Endothelial cell of umbilical vein (primary cell): ENCODE measurements at regions not wholly inside any gene's neighbourhood (a gene's known extent, or its start where the extent isn't known, plus 50 kb on each side); places are given as distances from the start of the nearest gene placed in this dataset.

Experiments used
- BruUV-seq: library from RNA; stranded (reverse); fragments of 400-500 nt; replicated peaks from 2 replicates; lab custom pipeline; 2021; lab: Mats Ljungman, UMichigan
- CTCF ChIA-PET: fragments of 300-600, 350-600 bp; sonication (Branson Sonifier 250); formaldehyde crosslinking; loops from one replicate; lab custom pipeline; 2021; ENCODE audit warnings: antibody characterized with exemption, inconsistent platforms; lab: Charles Lee
- POLR2A ChIA-PET: fragments of 300-600, 350-600 bp; sonication (Branson Sonifier 250); formaldehyde crosslinking; loops from one replicate; lab custom pipeline; 2021; ENCODE audit warnings: antibody characterized with exemption, inconsistent platforms; lab: Charles Lee
- DNase-seq: peaks from one replicate; pipeline ENCODE4 v3.0.0-alpha.2; 2011; ENCODE audit warnings: low read depth, low spot score
- FAIRE-seq: peaks from 2 replicates; lab custom pipeline; 2011; peaks lifted over from hg19 to GRCh38; lab: Jason Lieb, UNC
- H2AFZ ChIP-seq: 2 replicates; pipeline ENCODE4 v1.6.0; 2012; ENCODE audit warnings: low read depth, low read length, control low read depth, inconsistent platforms
- H3K27ac ChIP-seq: 2 replicates; pipeline ENCODE4 v1.5.1; 2011; ENCODE audit warnings: low read depth, mild to moderate bottlenecking, control low read depth, low read length, moderate library complexity; ENCODE audit not compliant: insufficient read depth
- H3K27me3 ChIP-seq, 2 experiments: 2 replicates each; pipeline versions ENCODE4 v1.6.0 to v1.6.1; 2011; ENCODE audit warnings: low read length in 2 of 2, mixed read lengths in 1 of 2; ENCODE audit not compliant: control insufficient read depth in 2 of 2, insufficient read depth in 2 of 2
- H3K36me3 ChIP-seq, 2 experiments: 2 replicates in 1 of 2; 3 replicates in 1 of 2; pipeline ENCODE4 v1.5.1; 2011; ENCODE audit warnings: low read length in 2 of 2, mild to moderate bottlenecking in 1 of 2, moderate library complexity in 1 of 2; ENCODE audit not compliant: control insufficient read depth in 2 of 2, insufficient read depth in 2 of 2; ENCODE audit errors: extremely low read depth in 1 of 2
- H3K4me1 ChIP-seq: 3 replicates; pipeline ENCODE4 v1.5.1; 2011; ENCODE audit warnings: mild to moderate bottlenecking, low read length; ENCODE audit not compliant: control insufficient read depth, insufficient read depth; ENCODE audit errors: extremely low read depth
- H3K4me2 ChIP-seq: 2 replicates; pipeline ENCODE4 v1.6.1; 2011; ENCODE audit warnings: low read length, control low read depth, mixed read lengths; ENCODE audit not compliant: insufficient read depth
- H3K4me3 ChIP-seq, 3 experiments: fragments of 200-600 bp in 1 of 3; sonication (generic), shearing (Covaris generic) in 1 of 3; replicated peaks in 1 of 3; 2 replicates each; pipeline ENCODE4 v1.5.1; 2011 to 2016; ENCODE audit warnings: control low read depth in 3 of 3, low read length in 3 of 3, mild to moderate bottlenecking in 2 of 3, inconsistent platforms in 1 of 3, low read depth in 1 of 3, moderate library complexity in 1 of 3; ENCODE audit not compliant: insufficient read depth in 1 of 3
- H3K79me2 ChIP-seq: 2 replicates; pipeline ENCODE4 v1.6.0; 2012; ENCODE audit warnings: low read length, inconsistent platforms; ENCODE audit not compliant: control insufficient read depth, insufficient read depth
- H3K9ac ChIP-seq: replicated peaks from 2 replicates; pipeline ENCODE3; 2011; ENCODE audit warnings: low read length, control low read depth; ENCODE audit not compliant: insufficient read depth; ENCODE audit errors: extremely low read depth
- H3K9me1 ChIP-seq: replicated peaks from 3 replicates; pipeline ENCODE4 v1.6.0; 2011; ENCODE audit warnings: mild to moderate bottlenecking, low read length; ENCODE audit not compliant: control insufficient read depth, insufficient read depth; ENCODE audit errors: extremely low read depth
- H3K9me3 ChIP-seq: replicated peaks from 2 replicates; pipeline ENCODE4 v1.5.1; 2012; ENCODE audit warnings: low read length, inconsistent platforms; ENCODE audit not compliant: control insufficient read depth, insufficient read depth
- H4K20me1 ChIP-seq: replicated peaks from 2 replicates; pipeline ENCODE3; 2011; ENCODE audit warnings: mild to moderate bottlenecking, low read length; ENCODE audit not compliant: control insufficient read depth, insufficient read depth; ENCODE audit errors: extremely low read depth
- CTCF ChIP-seq, 2 donors: IDR thresholded peaks; 1 replicate in 1 of 2; 2 replicates in 1 of 2; pipeline ENCODE4 v1.5.1; 2011; ENCODE audit warnings: low read length in 2 of 2, mild to moderate bottlenecking in 2 of 2, moderate library complexity in 2 of 2, control low read depth in 1 of 2, inconsistent platforms in 1 of 2, low read depth in 1 of 2; ENCODE audit not compliant: insufficient read depth in 1 of 2; ENCODE audit errors: extremely low read depth in 1 of 2
- EZH2 ChIP-seq: IDR thresholded peaks from 2 replicates; pipeline ENCODE4 v1.6.1; 2012; ENCODE audit warnings: borderline replicate concordance, low read depth, mild to moderate bottlenecking, moderate library complexity, low read length, inconsistent platforms; ENCODE audit not compliant: severe bottlenecking
- FOS ChIP-seq: IDR thresholded peaks from 2 replicates; pipeline ENCODE4 v1.6.1; 2011; ENCODE audit warnings: mild to moderate bottlenecking, low read length, moderate library complexity, borderline replicate concordance; ENCODE audit not compliant: insufficient read depth
- GATA2 ChIP-seq: IDR thresholded peaks from 2 replicates; pipeline ENCODE4 v1.7.0; 2011; ENCODE audit warnings: low read depth, mild to moderate bottlenecking, moderate library complexity, mixed read lengths, low read length; ENCODE audit not compliant: insufficient read length, insufficient read depth
- JUN ChIP-seq: IDR thresholded peaks from 2 replicates; pipeline ENCODE4 v1.6.1; 2011; ENCODE audit warnings: borderline replicate concordance, low read depth; ENCODE audit not compliant: insufficient read length, insufficient read depth
- MYC ChIP-seq: IDR thresholded peaks from one replicate; pipeline ENCODE4 v1.6.1; 2011; ENCODE audit warnings: mild to moderate bottlenecking, low read depth, low read length
- POLR2A ChIP-seq: IDR thresholded peaks from 2 replicates; pipeline ENCODE4 v1.6.1; 2012; ENCODE audit warnings: low read depth, mild to moderate bottlenecking, control low read depth, low read length
- POLR2AphosphoS5 ChIP-seq: IDR thresholded peaks from 2 replicates; pipeline ENCODE4 v1.6.1; 2012; ENCODE audit warnings: low read depth, mild to moderate bottlenecking, control low read depth, low read length, moderate library complexity; ENCODE audit not compliant: insufficient read depth
- dilution Hi-C: fragments of 300-500 bp; cut with MboI; formaldehyde crosslinking; loops from one replicate; pipeline ENCODE4 v1.15.0; 2019; ENCODE audit warnings: low sequenced_read_pairs; ENCODE audit not compliant: extremely low pct_ligation_motif_present
- intact Hi-C: fragments of 100-400 bp; cut with micrococcal nuclease; formaldehyde crosslinking; loops from one replicate; pipeline ENCODE4 v1.10.0; 2022
- TF ChIP-seq, protein P1 (sequence below): IDR thresholded peaks from 2 replicates; pipeline ENCODE4 v1.6.1; 2011; ENCODE audit not compliant: insufficient read depth, insufficient read length

GRCh38 chr4:38290366-38290765, 330.2 kb downstream of the PTTG2 start:
- Histone ChIP-seq H4K20me1 (no peaks in the 10 kb centered on the region), H3K9ac (no peak overlapping the region), H2AFZ (no peak overlapping the region), H3K79me2 (no peaks in the 10 kb centered on the region), H3K4me1 (peaks cover 13% of the 10 kb centered on the region), H3K4me3 (no peak overlapping the region), H3K4me2 (peak overlapping the region; percentile 27), H3K36me3 (no peaks in the 10 kb centered on the region), H3K27ac (no peak overlapping the region), H3K9me3 (no peaks in the 10 kb centered on the region), H3K9me1 (no peaks in the 10 kb centered on the region), H3K27me3 (no peaks in the 10 kb centered on the region)
- DNase-seq (peak; percentile 87), FAIRE-seq (peak; percentile 92)
- POLR2A ChIA-PET, result no interaction called here
- no TSS peak for BruUV-seq
- intact Hi-C loops (loop anchor here (1.0 kb wide), 1 partner anchor 28 kb away; no protein-coding TSS in a partner anchor), dilution Hi-C loops (no loop called here)
- TF ChIP-seq FOS, result peak; percentile 62
- peak; percentile 93 for TF ChIP-seq JUN
- TF ChIP-seq, protein P1, sequence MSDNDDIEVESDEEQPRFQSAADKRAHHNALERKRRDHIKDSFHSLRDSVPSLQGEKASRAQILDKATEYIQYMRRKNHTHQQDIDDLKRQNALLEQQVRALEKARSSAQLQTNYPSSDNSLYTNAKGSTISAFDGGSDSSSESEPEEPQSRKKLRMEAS, result no peak
- TF ChIP-seq EZH2, result no peak
- TF ChIP-seq POLR2AphosphoS5, result peak; percentile 37
- no peak for TF ChIP-seq GATA2
- CTCF ChIA-PET, result interaction anchor here (0.7 to 1.6 kb wide), 8 partner anchors 8 to 382 kb away, joined by 3 to 10 read pairs (median 3); no protein-coding TSS in a partner anchor

DNA sequence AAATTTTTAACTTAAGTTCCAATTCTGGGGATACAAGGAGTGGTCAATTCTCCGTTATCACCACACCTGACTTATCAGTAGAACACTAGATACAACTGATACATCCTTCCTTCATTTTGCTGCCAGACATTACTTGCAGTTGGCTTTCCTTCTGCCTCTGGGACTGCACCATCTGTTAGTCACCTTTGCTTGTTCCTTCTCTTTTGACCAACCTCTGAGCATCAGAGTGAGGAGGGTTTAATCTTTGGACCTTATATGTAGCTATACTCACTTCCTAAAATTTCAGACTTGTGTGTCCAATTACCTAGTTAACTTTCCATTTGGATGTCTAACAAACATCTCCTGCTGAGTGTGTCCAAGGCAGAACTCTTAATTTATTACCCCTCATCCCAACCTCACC, 330.7 kb downstream of the PTTG2 start:
- Histone ChIP-seq H3K4me3 (no peak overlapping the region), H3K9me3 (no peaks in the 10 kb centered on the region), H3K9ac (no peak overlapping the region), H2AFZ (no peak overlapping the region), H3K9me1 (no peaks in the 10 kb centered on the region), H3K4me2 (peak overlapping the region; percentile 27), H3K27me3 (no peaks in the 10 kb centered on the region), H3K36me3 (no peaks in the 10 kb centered on the region), H4K20me1 (no peaks in the 10 kb centered on the region), H3K27ac (no peak overlapping the region), H3K79me2 (no peaks in the 10 kb centered on the region), H3K4me1 (peaks cover 13% of the 10 kb centered on the region)
- dilution Hi-C loops, result no loop called here
- ChIA-PET POLR2A (no interaction called here), CTCF (interaction anchor here (0.7 to 1.6 kb wide), 7 partner anchors 8 to 381 kb away, joined by 3 to 10 read pairs (median 3); no protein-coding TSS in a partner anchor)
- TF ChIP-seq FOS (no peak), MYC (no peak), GATA2 (no peak), POLR2A (no peak), JUN (no peak), EZH2 (no peak), POLR2AphosphoS5 (no peak), CTCF (IDR thresholded peaks at IDR 0.05; ENCODE audit: extremely low read depth in 1 of 2, insufficient read depth in 1 of 2, low read depth in 1 of 2, low read length in 2 of 2) (no peak)
- TF ChIP-seq, protein P1, result no peak
- FAIRE-seq, result no peak
- no TSS peak for BruUV-seq
- no peak for DNase-seq
- intact Hi-C loops, result loop anchor here (1.0 kb wide), 1 partner anchor 27 kb away; no protein-coding TSS in a partner anchor
